Natural killer cell treated with Interleukin-12 subunit alpha and Interleukin-12 subunit beta and Interleukin-15 and Interleukin-18, amount 100 ng/mL, for 72 hours (primary cell): ENCODE measurements at regions not wholly inside any gene's neighbourhood (a gene's known extent, or its start where the extent isn't known, plus 50 kb on each side); places are given as distances from the start of the nearest gene placed in this dataset.

Experiments used
- ATAC-seq, 2 donors: fragments of 150-1000 bp; cut with Tn5 transposase in 1 of 2; sonication (Bioruptor Pico), chemical (Tn5 transposase) in 1 of 2; 2 replicates each; pipeline ENCODE4 v1.10.0; 2021
- DNase-seq: peaks from one replicate; pipeline ENCODE4 v3.0.0; 2022; ENCODE audit warnings: low spot score
- H3K27ac Mint-ChIP-seq, 2 donors: 1 replicate in 1 of 2; 2 replicates in 1 of 2; pipeline ENCODE4 v1.8.0; 2022; ENCODE audit warnings: mixed read lengths in 2 of 2, mild to moderate bottlenecking in 1 of 2, moderate library complexity in 1 of 2
- H3K27me3 Mint-ChIP-seq, 2 donors: 1 replicate in 1 of 2; 2 replicates in 1 of 2; pipeline ENCODE4 v1.8.0; 2022; ENCODE audit warnings: mixed read lengths in 2 of 2
- H3K36me3 Mint-ChIP-seq: one replicate; pipeline ENCODE4 v1.8.0; 2022; ENCODE audit warnings: mixed read lengths
- H3K4me1 Mint-ChIP-seq, 2 donors: 1 replicate in 1 of 2; 2 replicates in 1 of 2; pipeline ENCODE4 v1.8.0; 2022; ENCODE audit warnings: low read depth in 2 of 2, mixed read lengths in 2 of 2, mild to moderate bottlenecking in 1 of 2
- H3K4me3 Mint-ChIP-seq: one replicate; pipeline ENCODE4 v1.8.0; 2022; ENCODE audit warnings: mixed read lengths
- H3K9me3 Mint-ChIP-seq: 2 replicates; pipeline ENCODE4 v1.8.0; 2022; ENCODE audit warnings: mixed read lengths

DNA sequence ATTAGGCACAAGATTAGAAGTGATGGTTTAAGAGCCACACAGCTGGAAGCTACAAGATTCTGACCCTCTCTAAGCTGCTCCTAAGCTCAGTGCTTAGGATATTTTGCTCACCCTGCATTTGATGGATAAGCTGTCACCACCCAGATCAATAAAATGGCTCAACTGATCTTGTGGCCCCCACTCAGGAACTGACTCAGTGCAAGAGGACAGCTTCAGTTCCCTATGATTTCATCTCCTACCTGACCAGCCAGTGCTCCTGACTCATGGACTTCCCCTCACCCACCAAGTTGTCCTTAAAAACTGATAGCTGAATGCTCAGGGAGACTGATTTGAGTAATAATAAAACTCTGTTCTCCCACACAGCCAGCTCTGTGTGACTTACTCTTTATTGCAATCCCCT lies 833.8 kb downstream of the GRID1 start:
- no peak for DNase-seq
- no peak for ATAC-seq
- H3K4me3 Mint-ChIP-seq: no peak overlapping the region
- peaks cover 9% of the 10 kb centered on the region for H3K9me3 Mint-ChIP-seq
- H3K4me1 Mint-ChIP-seq: no peaks in the 10 kb centered on the region
- peaks cover 4% of the 10 kb centered on the region for H3K36me3 Mint-ChIP-seq
- no peak overlapping the region for H3K27ac Mint-ChIP-seq
- H3K27me3 Mint-ChIP-seq: no peaks in the 10 kb centered on the region

DNA sequence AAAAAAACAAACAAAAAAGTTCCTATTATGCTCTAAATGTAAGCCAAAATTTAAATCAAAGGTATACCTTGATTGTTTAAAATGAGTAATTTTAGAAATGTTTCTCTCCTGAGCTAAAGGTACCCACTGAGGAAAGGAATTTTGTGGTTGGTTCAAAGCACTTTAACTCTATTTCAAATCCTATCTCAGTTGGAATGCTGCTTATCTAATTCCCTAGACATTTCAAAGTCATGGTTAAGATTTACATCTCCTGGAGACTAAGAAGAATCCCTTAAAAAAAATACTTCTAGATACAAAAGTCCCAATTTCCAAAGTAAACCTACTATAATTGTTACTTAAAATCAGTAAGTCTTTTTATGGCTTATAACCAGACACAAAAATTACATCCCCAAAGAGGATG lies 830.7 kb downstream of the GRID1 start:
- no peak overlapping the region for H3K27ac Mint-ChIP-seq
- no peaks in the 10 kb centered on the region for H3K27me3 Mint-ChIP-seq
- no peaks in the 10 kb centered on the region for H3K36me3 Mint-ChIP-seq
- ATAC-seq (no peak), DNase-seq (no peak)
- H3K4me3 Mint-ChIP-seq: no peak overlapping the region
- no peaks in the 10 kb centered on the region for H3K4me1 Mint-ChIP-seq
- H3K9me3 Mint-ChIP-seq: peaks cover 7% of the 10 kb centered on the region

DNA sequence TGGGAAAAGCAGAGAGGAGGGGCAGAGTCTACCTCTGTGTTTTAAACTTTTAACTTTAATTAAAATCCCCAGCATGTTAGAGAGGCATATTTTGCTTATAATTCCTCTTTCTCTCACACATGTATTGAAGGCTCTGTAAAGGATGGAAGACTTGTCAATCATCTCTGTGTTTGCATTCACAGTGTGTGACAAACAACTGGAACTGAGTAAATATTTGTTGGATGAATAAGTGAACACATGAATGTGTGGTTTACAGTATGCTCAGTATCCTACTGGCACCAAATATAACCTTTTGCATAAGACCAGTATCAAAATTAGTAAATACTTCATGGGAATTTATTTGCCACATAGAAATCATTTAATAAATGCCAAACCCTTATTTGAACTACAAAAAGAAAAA lies 829.0 kb downstream of the GRID1 start:
- Mint-ChIP-seq H3K27ac (no peak overlapping the region), H3K4me3 (no peak overlapping the region), H3K27me3 (no peaks in the 10 kb centered on the region), H3K4me1 (no peaks in the 10 kb centered on the region), H3K9me3 (peaks cover 7% of the 10 kb centered on the region), H3K36me3 (no peaks in the 10 kb centered on the region)
- DNase-seq (no peak), ATAC-seq (no peak)

DNA sequence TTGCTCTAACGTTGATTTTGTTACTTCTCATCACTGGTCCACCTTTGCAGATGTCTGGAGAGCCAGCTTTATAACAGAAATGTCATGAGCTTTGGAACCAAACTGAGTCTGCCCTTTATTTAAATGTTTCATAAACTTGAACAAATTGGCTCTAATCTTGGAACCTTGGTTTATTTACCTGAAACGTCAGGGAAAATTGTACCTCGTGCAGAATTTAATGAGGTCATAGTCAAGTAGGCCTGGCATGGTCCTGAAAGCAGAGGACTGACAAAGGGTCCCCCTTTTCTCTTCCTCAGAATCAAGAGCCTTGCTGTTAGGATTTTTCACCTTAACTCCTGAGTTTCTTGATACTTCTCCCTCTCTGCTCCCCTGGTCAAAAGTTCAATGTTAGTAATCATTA lies 828.0 kb downstream of the GRID1 start:
- H3K27ac Mint-ChIP-seq: no peak overlapping the region
- DNase-seq: no peak
- no peaks in the 10 kb centered on the region for H3K4me1 Mint-ChIP-seq
- no peaks in the 10 kb centered on the region for H3K27me3 Mint-ChIP-seq
- no peaks in the 10 kb centered on the region for H3K36me3 Mint-ChIP-seq
- ATAC-seq: no peak
- peaks cover 7% of the 10 kb centered on the region for H3K9me3 Mint-ChIP-seq
- H3K4me3 Mint-ChIP-seq: no peak overlapping the region

GRCh38 chr10:85542152-85542551 lies 824.4 kb downstream of the GRID1 start:
- no peak for ATAC-seq
- Mint-ChIP-seq H3K27ac (no peak overlapping the region), H3K27me3 (peaks cover 0 to 6% of the 10 kb centered on the region in 2 donors), H3K4me3 (no peak overlapping the region), H3K36me3 (no peaks in the 10 kb centered on the region), H3K4me1 (no peaks in the 10 kb centered on the region), H3K9me3 (peaks cover 4% of the 10 kb centered on the region)
- no peak for DNase-seq

DNA sequence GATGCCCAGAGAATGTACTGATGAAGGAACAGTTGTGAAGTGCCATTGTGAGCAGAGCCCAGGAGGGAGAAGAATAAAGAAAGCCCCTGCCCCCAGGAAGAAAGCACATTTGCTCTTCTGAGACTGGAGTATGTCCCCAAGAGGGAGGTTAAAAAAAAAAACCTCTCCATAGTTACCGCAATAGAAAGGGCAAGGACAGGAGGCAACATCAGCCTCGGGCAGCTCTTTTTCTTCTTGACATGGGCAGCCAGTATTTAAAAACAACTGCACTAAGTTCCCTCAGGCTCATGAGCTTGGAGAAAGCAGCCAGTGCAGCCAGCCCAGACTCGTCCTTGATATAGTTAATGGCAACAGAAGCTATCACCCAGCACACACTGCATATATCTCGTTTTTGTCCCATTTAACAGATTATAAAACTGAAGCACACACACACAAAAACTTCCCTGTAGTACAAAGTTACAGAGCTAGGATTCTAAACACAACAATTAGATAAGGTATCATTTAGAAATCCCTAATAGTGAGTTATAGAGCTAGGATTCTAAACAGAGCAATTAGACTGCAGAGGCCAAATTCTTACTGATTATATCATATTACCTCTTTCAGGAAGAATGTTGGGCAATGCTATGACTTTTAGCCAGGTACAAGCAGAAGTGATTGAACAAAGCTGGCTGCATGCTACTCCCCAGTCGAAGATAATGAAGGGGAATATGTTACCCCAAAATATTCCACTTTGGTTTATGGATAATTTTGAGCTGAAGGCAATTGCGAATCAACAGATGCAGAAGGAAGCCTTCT lies 823.5 kb downstream of the GRID1 start:
- Mint-ChIP-seq H3K27me3 (peaks cover 0 to 6% of the 10 kb centered on the region in 2 donors), H3K36me3 (no peaks in the 10 kb centered on the region), H3K4me1 (no peaks in the 10 kb centered on the region), H3K4me3 (no peak overlapping the region), H3K27ac (no peak overlapping the region), H3K9me3 (peaks cover 4% of the 10 kb centered on the region)
- no peak for ATAC-seq
- no peak for DNase-seq

DNA sequence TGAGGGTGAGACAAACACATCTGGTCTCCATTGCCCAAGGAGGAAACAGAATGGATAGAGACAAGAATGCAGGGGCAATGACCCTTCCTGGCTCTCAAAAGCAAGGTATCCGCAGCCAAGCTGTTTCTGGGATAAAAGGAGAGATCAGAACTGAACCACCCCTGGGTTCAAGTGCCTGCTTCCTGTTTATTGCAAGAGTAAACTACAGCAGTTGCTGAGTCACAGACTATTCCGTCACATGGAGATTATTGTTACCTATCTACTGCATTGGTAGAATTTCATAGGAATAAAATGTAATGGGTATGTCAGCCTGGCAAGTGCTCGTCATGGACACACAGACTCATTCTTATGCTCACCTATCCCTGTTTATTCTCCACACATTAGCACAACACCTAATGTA lies 821.6 kb downstream of the GRID1 start:
- H3K27ac Mint-ChIP-seq: no peak overlapping the region
- no peaks in the 10 kb centered on the region for H3K36me3 Mint-ChIP-seq
- H3K4me3 Mint-ChIP-seq: no peak overlapping the region
- H3K27me3 Mint-ChIP-seq: peaks cover 2 to 6% of the 10 kb centered on the region in 2 donors
- no peak for DNase-seq
- peaks cover 4% of the 10 kb centered on the region for H3K9me3 Mint-ChIP-seq
- H3K4me1 Mint-ChIP-seq: no peaks in the 10 kb centered on the region
- ATAC-seq: no peak

- H3K4me3 Mint-ChIP-seq: no peak overlapping the region
- no peaks in the 10 kb centered on the region for H3K36me3 Mint-ChIP-seq
- no peaks in the 10 kb centered on the region for H3K9me3 Mint-ChIP-seq
- DNase-seq: no peak
- peaks cover 2 to 6% of the 10 kb centered on the region in 2 donors for H3K27me3 Mint-ChIP-seq
- no peaks in the 10 kb centered on the region for H3K4me1 Mint-ChIP-seq
- H3K27ac Mint-ChIP-seq: no peak overlapping the region
- no peak for ATAC-seq
These were observed 820.7 kb downstream of the GRID1 start for GRCh38 chr10:85545874-85546273.

DNA sequence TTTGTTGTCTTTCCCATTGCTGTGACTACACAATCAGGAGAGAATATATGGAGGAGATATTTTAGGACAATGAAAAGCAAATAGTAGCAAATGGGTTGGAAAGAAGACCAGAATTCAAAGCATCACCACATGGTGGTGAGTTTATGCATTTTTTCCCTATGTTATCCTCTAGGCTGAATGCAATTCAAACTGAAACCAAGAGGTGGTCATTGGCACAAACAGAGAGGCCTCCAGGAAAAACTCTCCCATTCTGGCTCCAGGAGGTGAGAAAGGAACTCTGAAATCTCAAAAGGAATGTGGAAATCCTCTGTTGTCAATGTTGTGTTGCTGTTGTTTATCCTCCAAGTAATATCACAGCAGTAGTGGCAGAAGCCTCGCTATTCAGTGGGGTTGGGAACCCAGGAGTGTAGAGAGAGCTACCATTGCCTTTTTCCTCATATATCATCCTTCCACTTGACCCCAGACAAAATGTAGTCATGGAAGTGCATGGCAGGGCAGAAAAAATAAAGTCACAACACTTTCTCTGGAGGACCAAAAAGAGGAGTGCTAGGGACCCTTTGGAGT lies 819.1 kb downstream of the GRID1 start:
- no peak for DNase-seq
- Mint-ChIP-seq H3K9me3 (no peaks in the 10 kb centered on the region), H3K36me3 (no peaks in the 10 kb centered on the region), H3K27ac (no peak overlapping the region), H3K4me1 (no peaks in the 10 kb centered on the region), H3K4me3 (no peak overlapping the region), H3K27me3 (peaks cover 2 to 6% of the 10 kb centered on the region in 2 donors)
- ATAC-seq: no peak

GRCh38 chr10:85548034-85548433 lies 818.6 kb downstream of the GRID1 start:
- H3K4me1 Mint-ChIP-seq: no peaks in the 10 kb centered on the region
- H3K27ac Mint-ChIP-seq: no peak overlapping the region
- ATAC-seq (no peak), DNase-seq (no peak)
- no peaks in the 10 kb centered on the region for H3K36me3 Mint-ChIP-seq
- peaks cover 2 to 6% of the 10 kb centered on the region in 2 donors for H3K27me3 Mint-ChIP-seq
- no peak overlapping the region for H3K4me3 Mint-ChIP-seq
- H3K9me3 Mint-ChIP-seq: no peaks in the 10 kb centered on the region
